Putamen (tissue), 1 donor: ENCODE measurements at regions not wholly inside any gene's neighbourhood (a gene's known extent, or its start where the extent isn't known, plus 50 kb on each side); places are given as distances from the start of the nearest gene placed in this dataset.

Experiments
- DNase-seq: peaks from one replicate; pipeline ENCODE4 v3.0.0-alpha.2; 2016; ENCODE audit warnings: low spot score

GRCh38 chr4:180717451-180718033 lies 1525.7 kb upstream of the TENM3 start:
- no peak for DNase-seq

- DNase-seq: no peak
Measured at GRCh38 chr4:180721356-180721755, 1521.8 kb upstream of the TENM3 start.

GRCh38 chr4:180726611-180727010 lies 1516.6 kb upstream of the TENM3 start:
- no peak for DNase-seq

GRCh38 chr4:180727478-180727877 lies 1515.7 kb upstream of the TENM3 start:
- no peak for DNase-seq

- DNase-seq: no peak
Measured at GRCh38 chr4:180734753-180735432, 1508.3 kb upstream of the TENM3 start.

GRCh38 chr4:180741703-180742102 lies 1501.5 kb upstream of the TENM3 start:
- no peak for DNase-seq

- no peak for DNase-seq
Measured at GRCh38 chr4:180745019-180745418, 1498.2 kb upstream of the TENM3 start.

GRCh38 chr4:180751009-180751408 lies 1492.2 kb upstream of the TENM3 start:
- DNase-seq: no peak

GRCh38 chr4:180757927-180758326 lies 1485.3 kb upstream of the TENM3 start:
- no peak for DNase-seq

- no peak for DNase-seq
Measured at GRCh38 chr4:180766045-180766444, 1477.2 kb upstream of the TENM3 start.

- DNase-seq: no peak
Measured at GRCh38 chr4:180766944-180767729, 1476.1 kb upstream of the TENM3 start.

- DNase-seq: no peak
Measured at GRCh38 chr4:180768610-180769009, 1474.6 kb upstream of the TENM3 start.

- no peak for DNase-seq
Measured at GRCh38 chr4:180769791-180770190, 1473.4 kb upstream of the TENM3 start.

GRCh38 chr4:180770265-180770664 lies 1472.9 kb upstream of the TENM3 start:
- no peak for DNase-seq

- DNase-seq: no peak
Measured at GRCh38 chr4:180784940-180785339, 1458.3 kb upstream of the TENM3 start.

- no peak for DNase-seq
Measured at GRCh38 chr4:180788729-180789128, 1454.5 kb upstream of the TENM3 start.

GRCh38 chr4:180789929-180790328 lies 1453.3 kb upstream of the TENM3 start:
- DNase-seq: no peak

- DNase-seq: no peak
Measured at GRCh38 chr4:180790471-180790870, 1452.7 kb upstream of the TENM3 start.

GRCh38 chr4:180792541-180792940 lies 1450.7 kb upstream of the TENM3 start:
- no peak for DNase-seq

GRCh38 chr4:180794333-180794732 lies 1448.9 kb upstream of the TENM3 start:
- no peak for DNase-seq

- no peak for DNase-seq
Measured at GRCh38 chr4:180798036-180798577, 1445.1 kb upstream of the TENM3 start.

GRCh38 chr4:180799798-180800197 lies 1443.4 kb upstream of the TENM3 start:
- no peak for DNase-seq

GRCh38 chr4:180805101-180805500 lies 1438.1 kb upstream of the TENM3 start:
- no peak for DNase-seq
